GM18951 (cell line): ENCODE measurements at regions not wholly inside any gene's neighbourhood (a gene's known extent, or its start where the extent isn't known, plus 50 kb on each side); places are given as distances from the start of the nearest gene placed in this dataset.
"Not testable (repeated sequence)": the region's sequence is repeated elsewhere in the genome, so short reads cannot be mapped to it uniquely, and the experiment has no call there.

Experiments
- POLR2A ChIP-seq: IDR thresholded peaks from 4 replicates; pipeline ENCODE4 v1.6.1; 2011; ENCODE audit warnings: mild to moderate bottlenecking; ENCODE audit not compliant: insufficient read length, insufficient read depth; ENCODE audit errors: extremely low read depth
- in situ Hi-C: fragments of 300-500 bp; cut with MboI; formaldehyde crosslinking; loops from one replicate; pipeline ENCODE4 v1.12.0; 2022; ENCODE audit warnings: low sequenced_read_pairs, mixed read lengths, inconsistent platforms; ENCODE audit not compliant: unreplicated experiment

DNA sequence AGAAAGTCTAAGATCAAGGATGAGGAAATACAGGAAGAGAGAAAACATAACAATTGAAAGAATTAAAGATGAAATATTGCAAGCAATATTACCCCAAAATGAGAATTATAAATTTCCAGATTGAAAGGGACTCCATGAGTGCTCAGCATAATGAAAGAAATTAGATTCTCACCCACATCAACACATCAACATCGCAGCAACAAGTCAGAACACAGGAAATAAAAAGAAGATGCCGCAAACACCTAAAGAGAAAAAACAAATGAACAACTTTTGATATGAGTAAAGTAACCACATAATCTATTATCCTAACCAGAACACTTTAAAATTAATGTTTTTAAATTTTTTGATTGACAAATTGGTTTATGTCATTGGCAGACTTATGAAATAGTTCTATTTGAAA, 318.3 kb upstream of the PTGER4 start:
- no peak for TF ChIP-seq POLR2A
- in situ Hi-C loops: no loop called here

DNA sequence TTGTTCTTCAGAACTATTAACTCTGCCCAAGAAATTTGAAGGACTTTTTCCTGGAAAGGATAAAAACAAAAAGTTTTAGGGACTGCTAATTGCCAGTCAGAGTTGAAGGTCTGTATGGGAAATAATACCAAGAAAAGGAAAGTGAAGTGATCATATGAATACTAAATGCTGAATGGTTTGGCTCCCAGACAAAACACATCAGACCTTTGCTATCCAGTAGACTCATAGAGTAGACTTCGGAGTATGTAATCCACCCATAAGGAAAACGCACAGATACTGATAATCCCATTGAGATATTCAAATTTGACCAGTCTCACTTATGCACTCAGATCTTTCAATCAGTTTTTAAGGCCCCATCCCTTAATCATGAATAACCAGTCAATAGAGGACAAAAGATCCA, 319.0 kb upstream of the PTGER4 start:
- TF ChIP-seq POLR2A: no peak
- in situ Hi-C loops: no loop called here

DNA sequence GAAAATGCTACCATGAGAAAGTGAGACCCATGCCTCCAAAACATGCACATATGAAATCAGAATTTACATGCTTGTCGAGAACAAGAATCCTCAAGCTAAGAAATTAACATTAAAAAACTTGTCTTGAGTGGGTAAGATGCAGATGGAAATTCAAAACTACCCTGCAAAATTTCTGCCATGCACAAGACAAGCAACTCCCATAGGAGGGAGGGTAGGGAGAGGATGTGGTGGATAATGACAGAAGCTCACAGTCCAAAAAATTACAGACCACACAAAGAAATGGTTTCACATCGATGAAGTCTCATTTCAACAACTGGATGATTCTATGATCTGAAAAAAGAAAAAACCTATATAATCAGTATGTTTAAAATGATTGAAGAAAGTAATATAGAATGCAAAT, 319.9 kb upstream of the PTGER4 start:
- in situ Hi-C loops: no loop called here
- TF ChIP-seq POLR2A: no peak

- TF ChIP-seq POLR2A: no peak
- in situ Hi-C loops: no loop called here
These were observed 320.6 kb upstream of the PTGER4 start for GRCh38 chr5:40359093-40359492.

- TF ChIP-seq POLR2A: no peak
- in situ Hi-C loops: no loop called here
These were observed 323.5 kb upstream of the PTGER4 start for GRCh38 chr5:40356248-40356647.

DNA sequence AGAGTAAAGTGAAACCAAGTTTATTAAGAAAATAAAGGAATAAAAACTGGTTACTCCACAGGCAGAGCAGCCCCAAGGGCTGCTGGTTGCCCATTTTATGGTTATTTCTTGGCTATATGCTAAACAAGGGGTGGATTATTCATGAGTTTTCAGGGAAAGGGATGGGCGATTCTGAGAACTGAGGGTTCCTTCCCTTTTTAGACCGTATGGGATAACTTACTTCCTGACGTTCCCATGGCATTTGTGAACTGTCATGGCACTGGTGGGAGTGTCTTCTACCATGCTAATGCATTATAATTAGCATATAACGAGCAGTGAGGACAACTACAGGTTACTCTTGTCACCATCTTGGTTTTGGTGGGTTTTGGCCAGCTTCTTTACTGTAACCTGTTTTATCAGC, 323.9 kb upstream of the PTGER4 start:
- TF ChIP-seq POLR2A: no peak
- in situ Hi-C loops: no loop called here

DNA sequence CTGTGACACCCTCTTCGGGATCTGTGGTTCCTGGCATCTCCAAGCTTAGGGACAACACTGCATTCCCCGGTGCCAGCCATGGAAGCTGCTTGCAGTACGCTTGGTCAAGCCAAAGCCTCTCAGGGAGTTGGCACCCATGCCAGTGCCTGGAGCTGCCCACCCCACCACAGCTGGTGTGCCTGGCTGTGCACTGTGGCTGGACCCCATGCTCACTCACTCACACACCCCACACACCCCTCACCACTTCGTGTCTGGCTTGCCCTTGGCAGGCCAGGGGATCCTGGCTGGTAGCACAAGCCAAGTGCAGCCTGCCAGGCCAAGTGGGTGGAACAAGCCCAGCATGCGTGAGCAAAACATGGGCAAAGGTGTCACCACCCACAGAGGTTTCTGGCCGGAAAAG, 324.5 kb upstream of the PTGER4 start:
- in situ Hi-C loops: no loop called here
- TF ChIP-seq POLR2A: no peak

- no peak for TF ChIP-seq POLR2A
- in situ Hi-C loops: no loop called here
These were observed 325.5 kb upstream of the PTGER4 start for GRCh38 chr5:40354171-40354570.

- in situ Hi-C loops: no loop called here
- TF ChIP-seq POLR2A: no peak
These were observed 326.3 kb upstream of the PTGER4 start for GRCh38 chr5:40353442-40353841.

DNA sequence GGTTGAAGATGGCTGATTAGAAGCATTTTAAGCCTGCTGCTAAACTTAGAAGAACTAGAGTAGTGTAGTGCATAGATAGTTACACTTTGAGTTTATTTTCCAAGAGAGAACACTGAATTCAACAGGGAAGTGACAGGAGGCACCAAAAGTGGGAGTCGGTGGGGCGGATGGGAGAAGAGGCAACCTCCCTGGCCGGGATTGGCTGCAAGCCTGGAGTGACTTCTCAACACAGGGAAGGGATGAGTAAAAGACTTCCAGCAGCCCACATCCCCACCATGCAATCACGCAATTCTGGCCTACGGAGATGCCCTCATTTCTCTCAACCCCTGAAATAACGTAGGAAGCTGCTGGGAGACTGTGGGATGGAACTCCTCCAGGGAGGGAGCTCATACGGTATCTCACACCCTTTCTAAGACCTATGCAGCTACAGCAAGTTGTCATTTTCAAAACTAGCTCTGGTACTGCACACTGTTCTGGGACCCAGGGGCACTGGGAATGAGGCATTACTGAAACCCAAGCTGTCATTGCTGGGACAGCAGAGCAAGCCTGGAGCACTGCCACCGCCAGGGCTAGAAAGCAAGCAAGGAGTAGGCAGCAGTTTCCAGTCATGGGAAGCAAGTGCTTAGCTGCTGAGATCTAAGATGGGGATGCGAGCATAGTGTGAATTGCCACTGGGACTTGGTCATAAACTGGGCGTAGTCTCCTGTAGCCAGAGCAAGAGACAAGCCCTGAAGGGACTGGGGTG, 331.6 kb upstream of the PTGER4 start:
- in situ Hi-C loops: no loop called here
- TF ChIP-seq POLR2A: no peak

DNA sequence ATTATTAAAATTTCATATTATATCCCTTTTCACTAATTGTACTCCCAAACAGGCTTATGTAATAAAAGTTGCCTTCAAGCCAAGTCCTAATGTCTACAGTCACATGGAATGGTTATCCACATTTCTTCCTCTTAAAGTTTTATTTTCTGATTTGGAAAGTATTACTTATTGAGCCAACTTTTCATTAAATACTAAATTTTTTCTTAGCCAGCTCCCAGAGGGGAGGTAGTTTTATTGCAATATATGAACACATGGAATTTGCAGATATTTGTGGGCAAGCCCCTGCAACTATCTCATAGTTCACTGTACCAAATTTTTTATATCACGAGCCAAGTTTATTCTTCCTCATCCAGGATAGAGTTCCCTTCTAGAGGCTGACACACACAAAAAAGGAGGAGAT, 332.8 kb upstream of the PTGER4 start:
- no peak for TF ChIP-seq POLR2A

DNA sequence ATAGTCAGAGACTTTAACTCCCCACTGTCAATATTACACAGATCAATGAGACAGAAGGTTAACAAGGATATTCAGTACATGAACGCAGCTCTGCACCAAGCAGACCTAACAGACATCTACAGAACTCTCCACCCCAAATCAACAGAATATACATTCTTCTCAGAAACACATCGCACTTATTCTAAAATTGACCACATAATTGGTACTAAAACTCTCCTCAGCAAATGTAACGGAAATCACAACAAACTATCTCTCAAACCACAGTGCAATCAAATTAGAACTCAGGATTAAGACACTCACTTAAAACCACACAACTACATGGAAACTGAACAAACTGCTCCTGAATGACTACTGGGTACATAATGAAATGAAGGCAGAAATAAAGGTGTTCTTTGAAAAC, 341.3 kb upstream of the PTGER4 start:
- in situ Hi-C loops: not testable (repeated sequence)

More for the DNA sequence above, 332.8 kb upstream of the PTGER4 start:
- in situ Hi-C loops: no loop called here

DNA sequence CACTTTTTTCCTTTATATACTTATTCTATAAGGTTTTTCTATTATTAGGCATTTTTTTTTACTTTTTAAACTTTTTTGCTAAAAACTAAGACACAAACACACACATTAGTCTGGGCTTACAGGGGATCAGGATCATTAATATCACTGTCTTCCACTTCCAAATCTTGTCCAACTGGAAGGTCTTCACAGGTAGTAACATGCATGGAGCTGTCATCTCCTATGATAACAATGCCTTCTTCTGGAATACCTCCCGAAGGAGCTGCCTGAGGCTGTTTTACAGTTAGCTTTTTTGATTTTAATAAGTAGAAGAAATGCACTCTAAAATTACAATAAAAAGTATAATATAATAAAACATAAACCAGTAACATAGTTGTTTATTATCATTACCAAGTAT, 345.5 kb upstream of the PTGER4 start:
- in situ Hi-C loops: no loop called here
- no peak for TF ChIP-seq POLR2A

DNA sequence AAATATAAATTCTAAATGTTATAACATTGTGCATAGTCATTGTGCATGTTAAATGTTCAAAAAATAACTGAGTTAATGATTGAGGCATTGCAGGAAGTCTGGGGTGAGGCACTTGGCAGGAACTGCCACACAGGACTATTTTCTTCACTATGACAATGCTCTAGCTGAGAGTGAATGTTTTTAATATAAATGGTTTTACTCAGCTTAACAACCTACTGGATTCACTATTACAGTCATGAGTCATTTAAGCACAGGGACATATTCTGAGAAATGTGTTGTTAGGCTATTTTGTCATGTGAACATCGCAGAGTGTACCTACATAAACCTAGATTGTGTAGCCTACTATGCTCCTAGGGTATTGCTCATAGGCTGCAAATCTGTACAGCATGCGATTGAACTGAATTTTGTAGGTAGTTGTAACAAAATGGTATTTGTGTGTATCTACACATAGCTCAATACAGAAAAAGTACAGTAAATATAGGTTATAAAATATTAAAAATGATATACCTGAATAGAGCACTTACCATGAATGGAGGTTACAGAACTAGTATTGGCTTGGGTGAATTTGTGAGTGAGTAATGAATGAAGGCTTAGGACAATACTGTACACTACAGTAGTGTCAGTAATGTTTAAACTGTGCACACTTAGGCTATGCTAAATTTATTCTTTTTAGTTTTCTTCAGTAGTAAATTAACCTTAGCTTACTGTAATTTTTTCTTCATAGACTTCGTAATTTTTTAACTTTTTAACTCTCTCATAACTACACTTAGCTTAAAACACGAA, 346.1 kb upstream of the PTGER4 start:
- no peak for TF ChIP-seq POLR2A
- in situ Hi-C loops: no loop called here
